AG09319 (cell line): ENCODE measurements at regions not wholly inside any gene's neighbourhood (a gene's known extent, or its start where the extent isn't known, plus 50 kb on each side); places are given as distances from the start of the nearest gene placed in this dataset.

Experiments used
- DNase-seq: peaks from one replicate; pipeline ENCODE4 v3.0.0-alpha.2; 2010; ENCODE audit warnings: low read depth; ENCODE audit errors: extremely low read depth
- TF ChIP-seq, protein P1 (sequence below): IDR thresholded peaks from 2 replicates; pipeline ENCODE4 v1.5.1; 2011; ENCODE audit warnings: low read depth, mild to moderate bottlenecking, inconsistent platforms, low read length, moderate library complexity

DNA sequence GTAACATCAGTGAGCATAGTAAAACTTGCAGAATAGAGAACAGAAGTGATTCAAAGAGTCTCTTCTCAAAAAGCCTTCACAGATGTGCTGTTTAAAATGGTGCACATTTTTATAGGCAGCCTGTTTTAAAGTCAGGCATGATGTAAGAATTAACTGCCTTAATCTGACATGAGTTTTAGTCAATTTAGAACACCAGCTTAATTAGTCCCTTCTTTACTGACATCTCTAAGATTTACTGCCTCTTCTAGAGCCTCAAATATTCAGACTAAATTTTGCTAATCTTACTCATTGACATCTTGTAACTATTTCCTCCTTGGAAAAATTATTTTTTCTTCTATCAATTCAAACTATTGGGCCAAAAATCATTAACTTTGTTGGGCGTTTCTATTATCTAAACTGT lies 782.5 kb downstream of the C12orf50 start:
- no peak for DNase-seq
- TF ChIP-seq, protein P1, sequence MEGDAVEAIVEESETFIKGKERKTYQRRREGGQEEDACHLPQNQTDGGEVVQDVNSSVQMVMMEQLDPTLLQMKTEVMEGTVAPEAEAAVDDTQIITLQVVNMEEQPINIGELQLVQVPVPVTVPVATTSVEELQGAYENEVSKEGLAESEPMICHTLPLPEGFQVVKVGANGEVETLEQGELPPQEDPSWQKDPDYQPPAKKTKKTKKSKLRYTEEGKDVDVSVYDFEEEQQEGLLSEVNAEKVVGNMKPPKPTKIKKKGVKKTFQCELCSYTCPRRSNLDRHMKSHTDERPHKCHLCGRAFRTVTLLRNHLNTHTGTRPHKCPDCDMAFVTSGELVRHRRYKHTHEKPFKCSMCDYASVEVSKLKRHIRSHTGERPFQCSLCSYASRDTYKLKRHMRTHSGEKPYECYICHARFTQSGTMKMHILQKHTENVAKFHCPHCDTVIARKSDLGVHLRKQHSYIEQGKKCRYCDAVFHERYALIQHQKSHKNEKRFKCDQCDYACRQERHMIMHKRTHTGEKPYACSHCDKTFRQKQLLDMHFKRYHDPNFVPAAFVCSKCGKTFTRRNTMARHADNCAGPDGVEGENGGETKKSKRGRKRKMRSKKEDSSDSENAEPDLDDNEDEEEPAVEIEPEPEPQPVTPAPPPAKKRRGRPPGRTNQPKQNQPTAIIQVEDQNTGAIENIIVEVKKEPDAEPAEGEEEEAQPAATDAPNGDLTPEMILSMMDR = no peak

DNA sequence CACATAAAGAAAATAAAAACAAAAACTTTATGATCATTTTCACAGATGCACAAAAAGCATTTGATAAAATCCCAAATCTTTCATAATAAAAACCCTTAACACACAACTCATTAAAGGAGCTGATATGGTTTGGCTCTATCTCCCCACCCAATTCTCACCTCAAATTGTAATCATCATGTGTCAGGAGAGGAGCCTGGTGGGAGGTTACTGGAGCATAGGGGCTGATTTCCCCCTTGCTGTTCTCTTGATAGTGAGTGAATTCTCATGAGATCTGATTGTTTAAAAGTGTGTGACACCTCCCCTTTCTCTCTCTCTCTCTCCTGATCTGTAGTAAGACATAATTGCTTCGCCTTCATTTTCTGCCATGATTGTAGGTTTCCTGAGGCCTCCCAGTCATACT lies 790.7 kb downstream of the C12orf50 start:
- no peak for DNase-seq
- TF ChIP-seq, protein P1 = no peak

DNA sequence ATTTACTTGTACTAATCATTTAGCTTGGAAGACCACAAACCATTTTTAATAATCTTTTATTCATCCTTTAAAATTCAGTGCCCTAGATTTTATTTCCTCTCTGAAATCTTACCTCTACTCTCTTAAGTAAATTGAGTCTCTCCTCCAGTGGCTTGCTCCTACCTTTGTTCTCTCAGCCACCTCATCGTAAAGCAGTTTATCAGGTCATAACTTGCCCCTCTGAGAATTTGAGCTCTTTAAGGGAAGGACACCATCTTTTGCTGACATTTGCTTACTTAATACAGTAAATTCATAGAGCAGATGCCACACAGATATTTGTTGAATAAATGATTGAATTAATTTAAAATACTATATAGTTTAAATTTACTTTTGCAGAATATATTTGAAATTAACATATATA lies 794.3 kb downstream of the C12orf50 start:
- TF ChIP-seq, protein P1 = no peak
- no peak for DNase-seq

DNA sequence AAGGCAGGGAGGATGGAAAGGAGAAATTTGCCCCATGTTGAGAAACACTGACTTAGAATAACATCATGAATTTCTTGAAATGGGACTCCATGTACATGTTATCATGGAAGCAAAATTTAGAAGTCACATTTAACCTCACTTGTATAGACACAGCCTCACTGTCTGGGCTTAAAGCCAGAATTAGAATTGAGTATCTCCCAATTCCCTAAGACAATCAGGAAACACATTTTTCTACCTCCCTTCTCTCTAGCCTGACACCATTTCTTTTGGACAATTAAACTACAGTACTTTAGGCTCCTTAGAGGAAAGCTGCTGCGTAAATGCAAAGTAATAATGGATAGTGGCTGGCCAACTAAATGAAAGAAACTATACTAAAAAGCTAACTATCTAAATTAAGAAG lies 795.5 kb downstream of the C12orf50 start:
- DNase-seq = no peak
- TF ChIP-seq, protein P1 = no peak

DNA sequence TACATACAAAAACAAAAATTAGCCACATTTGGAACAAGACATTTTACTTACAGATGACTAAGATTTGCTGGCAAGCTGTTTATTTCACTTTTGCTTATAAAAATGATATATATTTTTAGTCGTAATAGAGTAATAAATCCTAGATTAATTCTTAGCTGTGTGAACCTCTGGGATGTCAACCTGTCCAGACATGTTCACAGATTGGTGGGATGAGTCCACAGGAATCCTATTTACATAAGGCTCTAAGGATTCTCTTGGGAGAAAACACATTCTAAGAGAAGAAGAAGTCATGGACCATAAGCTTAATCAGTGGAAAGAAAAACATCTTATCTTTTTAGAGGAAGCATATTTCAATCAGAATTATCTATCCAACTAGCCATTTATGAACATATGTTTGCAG lies 797.4 kb downstream of the C12orf50 start:
- TF ChIP-seq, protein P1 = no peak
- no peak for DNase-seq

DNA sequence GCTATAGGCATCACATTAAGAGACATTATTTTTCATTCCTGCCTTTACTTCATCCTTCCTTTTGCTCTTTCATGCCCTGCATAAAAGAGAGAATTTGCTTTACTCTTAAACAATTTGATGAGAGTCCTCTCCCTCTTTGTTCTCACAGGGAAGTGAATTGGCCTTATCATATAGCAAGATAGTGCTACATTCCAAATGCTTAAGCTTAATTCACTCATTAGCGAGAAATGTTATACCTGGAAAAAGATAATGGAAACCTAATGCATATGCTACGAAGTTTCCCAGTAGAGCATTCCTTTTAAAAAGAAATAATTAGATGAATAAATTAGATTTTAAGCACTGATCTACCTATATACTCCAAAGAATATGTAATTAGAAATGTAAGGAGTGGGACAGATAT lies 798.8 kb downstream of the C12orf50 start:
- no peak for DNase-seq

DNA sequence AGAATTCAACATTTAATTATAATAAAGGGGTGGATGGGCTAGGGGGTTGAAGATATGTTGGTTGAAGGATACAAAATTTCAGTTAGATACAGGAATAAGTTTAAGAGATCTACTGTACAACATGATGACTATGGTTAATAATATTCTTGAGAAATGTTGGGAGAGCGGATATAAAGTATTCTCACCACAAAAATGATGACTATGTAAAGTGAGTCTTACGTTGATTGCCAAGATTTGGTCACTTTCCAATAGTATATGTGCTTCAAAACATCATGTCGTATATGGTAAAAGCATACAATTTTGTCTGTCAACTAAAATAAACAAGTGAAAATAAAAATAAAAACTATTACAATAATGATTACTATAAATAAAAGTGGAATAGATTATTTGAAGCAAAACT lies 802.0 kb downstream of the C12orf50 start:
- DNase-seq = no peak
- TF ChIP-seq, protein P1 = no peak

More for the DNA sequence above, 798.8 kb downstream of the C12orf50 start:
- TF ChIP-seq, protein P1 = no peak

DNA sequence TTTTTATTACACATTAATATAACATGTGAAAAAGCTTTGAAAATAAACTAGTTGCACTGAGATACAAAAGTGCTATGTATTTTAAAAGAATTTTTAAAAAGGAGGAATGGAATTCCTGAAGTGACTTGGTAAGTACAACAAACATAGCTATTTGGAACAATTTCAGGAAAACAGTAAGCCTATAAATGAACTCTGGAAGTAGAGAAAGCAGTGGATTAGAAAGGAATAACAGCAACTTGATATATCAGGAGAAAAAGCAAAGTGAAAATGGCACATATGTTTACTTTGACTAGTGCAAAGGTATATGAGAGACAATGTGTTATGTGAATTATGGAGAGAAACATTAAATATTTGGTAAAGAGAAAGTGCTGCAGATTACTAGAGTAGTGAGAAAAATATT lies 811.7 kb downstream of the C12orf50 start:
- TF ChIP-seq, protein P1 = no peak
- no peak for DNase-seq
